ENCODE measurements at regions not wholly inside any gene's neighbourhood (a gene's known extent, or its start where the extent isn't known, plus 50 kb on each side); places are given as distances from the start of the nearest gene placed in this dataset.

GRCh38 chr5:53426878-53427277 lies 53.6 kb upstream of the FST start:
- Histone ChIP-seq H3K4me3 (no peak overlapping the region), H3K27ac (no peak overlapping the region)

GRCh38 chr5:53427965-53428364 lies 52.5 kb upstream of the FST start:
- no peak overlapping the region for H3K27ac ChIP-seq
- no peak overlapping the region for H3K4me3 ChIP-seq

- Histone ChIP-seq H3K27ac (no peak overlapping the region), H3K4me3 (no peak overlapping the region)
Observed at GRCh38 chr5:53429706-53430105, 50.7 kb upstream of the FST start.

- H3K27ac ChIP-seq = no peak overlapping the region
- no peak overlapping the region for H3K4me3 ChIP-seq
Observed at GRCh38 chr5:53430618-53431252, 49.7 kb upstream of the FST start.

All from skin epidermis (tissue), 12 donors.